A549 (cell line): ENCODE measurements at regions not wholly inside any gene's neighbourhood (a gene's known extent, or its start where the extent isn't known, plus 50 kb on each side); places are given as distances from the start of the nearest gene placed in this dataset.

Experiments
- CEBPB ChIP-seq, 2 experiments: fragments of >200 bp in 1 of 2; sonication (Bioruptor Twin) in 1 of 2; formaldehyde crosslinking in 1 of 2; IDR thresholded peaks; 2 replicates each; pipeline ENCODE4 v1.6.1; 2012 to 2016
- CTCF ChIP-seq: fragments of >200 bp; sonication (Bioruptor Twin); formaldehyde crosslinking; IDR thresholded peaks from 3 replicates; pipeline ENCODE4 v1.5.1; 2016
- EP300 ChIP-seq, 2 experiments: fragments of >200 bp; sonication (Bioruptor Twin); formaldehyde crosslinking; IDR thresholded peaks; 2 replicates in 1 of 2; 3 replicates in 1 of 2; pipeline ENCODE4 v1.6.1; 2016 to 2017
- MAX ChIP-seq: IDR thresholded peaks from 2 replicates; pipeline ENCODE4 v1.6.1; 2012

- no peak for TF ChIP-seq MAX
- no peak for TF ChIP-seq CTCF
- no peak for TF ChIP-seq EP300 (IDR thresholded peaks at IDR 0.05)
- TF ChIP-seq CEBPB (IDR thresholded peaks at IDR 0.05): no peak
Observed at GRCh38 chr6:84521511-84521910, 242.9 kb downstream of the TBX18 start.
